ENCODE measurements at regions not wholly inside any gene's neighbourhood (a gene's known extent, or its start where the extent isn't known, plus 50 kb on each side); places are given as distances from the start of the nearest gene placed in this dataset.

DNA sequence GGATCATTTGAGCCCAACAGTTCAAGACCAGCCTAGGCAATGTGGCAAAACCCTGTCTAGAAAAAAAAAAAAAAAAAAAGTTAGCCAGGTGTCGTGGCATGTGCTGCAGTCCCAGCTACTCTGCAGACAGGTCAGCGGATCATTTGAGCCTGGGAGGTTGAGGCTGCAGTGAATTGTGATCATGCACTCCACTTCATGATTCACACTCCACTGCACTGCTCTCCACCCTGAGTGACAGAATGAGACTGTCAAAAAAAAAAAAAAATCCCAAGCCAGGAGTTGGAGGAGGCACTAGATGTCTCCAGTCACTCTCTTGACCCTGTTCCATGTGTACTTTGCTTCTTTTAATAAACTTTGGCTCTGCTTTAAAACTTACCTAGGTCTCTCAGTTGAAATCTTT is 51.0 kb upstream of the OLFM3 start:
- TF ChIP-seq, protein P1, sequence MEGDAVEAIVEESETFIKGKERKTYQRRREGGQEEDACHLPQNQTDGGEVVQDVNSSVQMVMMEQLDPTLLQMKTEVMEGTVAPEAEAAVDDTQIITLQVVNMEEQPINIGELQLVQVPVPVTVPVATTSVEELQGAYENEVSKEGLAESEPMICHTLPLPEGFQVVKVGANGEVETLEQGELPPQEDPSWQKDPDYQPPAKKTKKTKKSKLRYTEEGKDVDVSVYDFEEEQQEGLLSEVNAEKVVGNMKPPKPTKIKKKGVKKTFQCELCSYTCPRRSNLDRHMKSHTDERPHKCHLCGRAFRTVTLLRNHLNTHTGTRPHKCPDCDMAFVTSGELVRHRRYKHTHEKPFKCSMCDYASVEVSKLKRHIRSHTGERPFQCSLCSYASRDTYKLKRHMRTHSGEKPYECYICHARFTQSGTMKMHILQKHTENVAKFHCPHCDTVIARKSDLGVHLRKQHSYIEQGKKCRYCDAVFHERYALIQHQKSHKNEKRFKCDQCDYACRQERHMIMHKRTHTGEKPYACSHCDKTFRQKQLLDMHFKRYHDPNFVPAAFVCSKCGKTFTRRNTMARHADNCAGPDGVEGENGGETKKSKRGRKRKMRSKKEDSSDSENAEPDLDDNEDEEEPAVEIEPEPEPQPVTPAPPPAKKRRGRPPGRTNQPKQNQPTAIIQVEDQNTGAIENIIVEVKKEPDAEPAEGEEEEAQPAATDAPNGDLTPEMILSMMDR (IDR thresholded peaks at IDR 0.05 in 8 of 11, conservative IDR thresholded peaks at IDR 0.05 in 3 of 11), result no peak
- TF ChIP-seq POLR2AphosphoS5 (IDR thresholded peaks at IDR 0.05) (no peak), POLR2A (IDR thresholded peaks at IDR 0.05) (no peak)

All from spleen (tissue), 7 donors.